WTC11 (cell line): ENCODE measurements at regions not wholly inside any gene's neighbourhood (a gene's known extent, or its start where the extent isn't known, plus 50 kb on each side); places are given as distances from the start of the nearest gene placed in this dataset.

ENCODE experiments used
- ATAC-seq: fragments of 200-7000 bp; cut with Tn5 transposase; 2 replicates; pipeline ENCODE4 v1.10.0; 2021; ENCODE audit warnings: mild to moderate bottlenecking, moderate library complexity
- CTCF ChIA-PET: fragments of 300-600 bp; sonication (Branson Sonifier 250); formaldehyde crosslinking; loops from one replicate; lab custom pipeline; 2021; ENCODE audit warnings: antibody characterized with exemption; lab: Charles Lee
- POLR2A ChIA-PET: fragments of 350-600 bp; sonication (Branson Sonifier 250); formaldehyde crosslinking; loops from one replicate; lab custom pipeline; 2021; ENCODE audit warnings: antibody characterized with exemption; lab: Charles Lee
- DNase-seq: peaks from one replicate; pipeline ENCODE4 v3.0.0; 2021; ENCODE audit warnings: low spot score
- H3K27ac Mint-ChIP-seq: 2 replicates; pipeline ENCODE4 v1.8.0; 2021; ENCODE audit warnings: mixed read lengths
- H3K27me3 Mint-ChIP-seq: 2 replicates; pipeline ENCODE4 v1.8.0; 2021; ENCODE audit warnings: low read depth, mild to moderate bottlenecking, moderate library complexity, mixed read lengths
- H3K36me3 Mint-ChIP-seq: 2 replicates; pipeline ENCODE4 v1.8.0; 2021; ENCODE audit warnings: mixed read lengths
- H3K4me1 Mint-ChIP-seq: 2 replicates; pipeline ENCODE4 v1.8.0; 2022; ENCODE audit warnings: mixed read lengths
- H3K4me3 Mint-ChIP-seq: 2 replicates; pipeline ENCODE4 v1.8.0; 2021; ENCODE audit warnings: mild to moderate bottlenecking, moderate library complexity, mixed read lengths
- H3K9me3 Mint-ChIP-seq: 2 replicates; pipeline ENCODE4 v1.8.0; 2021; ENCODE audit warnings: mixed read lengths
- AR ChIP-seq: fragments of 250-450 bp; sonication (Bioruptor Pico); IDR thresholded peaks from 2 replicates; pipeline ENCODE4 v1.9.0; 2021; ENCODE audit warnings: mild to moderate bottlenecking
- ATF3 ChIP-seq: sonication (generic); formaldehyde crosslinking; conservative IDR thresholded peaks from 2 replicates; pipeline ENCODE4 v1.8.1; 2022; ENCODE audit warnings: mild to moderate bottlenecking, missing genetic modification reagents
- CBFB ChIP-seq: sonication (generic); formaldehyde crosslinking; IDR thresholded peaks from 2 replicates; pipeline ENCODE4 v1.8.1; 2022; ENCODE audit warnings: mild to moderate bottlenecking, low read depth, missing genetic modification reagents
- E2F5 ChIP-seq: sonication (generic); formaldehyde crosslinking; IDR thresholded peaks from 2 replicates; pipeline ENCODE4 v1.8.1; 2022; ENCODE audit warnings: mild to moderate bottlenecking, moderate library complexity, missing genetic modification reagents
- ERG ChIP-seq: fragments of 250-450 bp; sonication (Bioruptor Pico); IDR thresholded peaks from 2 replicates; pipeline ENCODE4 v1.8.0; 2021; ENCODE audit warnings: mild to moderate bottlenecking
- FOXK1 ChIP-seq: sonication (generic); formaldehyde crosslinking; IDR thresholded peaks from 2 replicates; pipeline ENCODE4 v1.8.0; 2022; ENCODE audit warnings: mild to moderate bottlenecking, moderate library complexity, missing genetic modification reagents
- FOXP4 ChIP-seq: sonication (generic); formaldehyde crosslinking; IDR thresholded peaks from 2 replicates; pipeline ENCODE4 v1.8.0; 2022; ENCODE audit warnings: mild to moderate bottlenecking, missing genetic modification reagents
- IRF2 ChIP-seq: sonication (generic); formaldehyde crosslinking; IDR thresholded peaks from 2 replicates; pipeline ENCODE4 v1.8.0; 2022; ENCODE audit warnings: low read depth, missing genetic modification reagents, borderline replicate concordance
- KAT7 ChIP-seq: sonication (generic); formaldehyde crosslinking; IDR thresholded peaks from 2 replicates; pipeline ENCODE4 v1.8.1; 2023; ENCODE audit warnings: missing genetic modification reagents, mild to moderate bottlenecking, borderline replicate concordance
- MLX ChIP-seq: sonication (generic); formaldehyde crosslinking; IDR thresholded peaks from 2 replicates; pipeline ENCODE4 v1.8.1; 2023; ENCODE audit warnings: mild to moderate bottlenecking, missing genetic modification reagents, moderate library complexity
- RELA ChIP-seq: sonication (generic); formaldehyde crosslinking; IDR thresholded peaks from 2 replicates; pipeline ENCODE4 v1.8.1; 2022; ENCODE audit warnings: missing genetic modification reagents, mild to moderate bottlenecking, borderline replicate concordance
- SOX15 ChIP-seq: fragments of 250-450 bp; sonication (Bioruptor Pico); IDR thresholded peaks from 2 replicates; pipeline ENCODE4 v1.9.0; 2021; ENCODE audit warnings: mild to moderate bottlenecking
- TEAD4 ChIP-seq: sonication (generic); formaldehyde crosslinking; IDR thresholded peaks from 2 replicates; pipeline ENCODE4 v1.8.0; 2022; ENCODE audit warnings: mild to moderate bottlenecking, missing genetic modification reagents
- ZBTB21 ChIP-seq: sonication (generic); formaldehyde crosslinking; IDR thresholded peaks from 2 replicates; pipeline ENCODE4 v1.8.1; 2023; ENCODE audit warnings: mild to moderate bottlenecking, missing genetic modification reagents, borderline replicate concordance
- ZNF121 ChIP-seq: sonication (generic); formaldehyde crosslinking; IDR thresholded peaks from 2 replicates; pipeline ENCODE4 v1.8.0; 2023; ENCODE audit warnings: missing genetic modification reagents
- ZNF281 ChIP-seq: sonication (generic); formaldehyde crosslinking; IDR thresholded peaks from 2 replicates; pipeline ENCODE4 v1.8.0; 2023; ENCODE audit warnings: mild to moderate bottlenecking, missing genetic modification reagents
- ZNF423 ChIP-seq: fragments of 250-450 bp; sonication (Bioruptor Pico); IDR thresholded peaks from 2 replicates; pipeline ENCODE4 v2.1.2; 2022; ENCODE audit warnings: mild to moderate bottlenecking, moderate library complexity
- ZNF512 ChIP-seq: sonication (generic); formaldehyde crosslinking; IDR thresholded peaks from 2 replicates; pipeline ENCODE4 v1.8.1; 2022; ENCODE audit warnings: missing genetic modification reagents, borderline replicate concordance
- ZSCAN18 ChIP-seq: fragments of 250-450 bp; sonication (Bioruptor Pico); IDR thresholded peaks from 2 replicates; pipeline ENCODE4 v2.1.2; 2022; ENCODE audit warnings: mild to moderate bottlenecking, moderate library complexity

GRCh38 chr5:135264451-135265440 lies 134.3 kb downstream of the MACROH2A1 start:
- peaks cover 25% of the 10 kb centered on the region for H3K9me3 Mint-ChIP-seq
- no peaks in the 10 kb centered on the region for H3K4me1 Mint-ChIP-seq
- no peaks in the 10 kb centered on the region; the same call in none of the 2 replicates for H3K27me3 Mint-ChIP-seq
- DNase-seq: no peak
- CTCF ChIA-PET: interaction anchor here (1.6 kb wide), 1 partner anchor 73 kb away, joined by 7 read pairs; no protein-coding TSS in a partner anchor
- no peak for ATAC-seq
- no peak overlapping the region for H3K27ac Mint-ChIP-seq
- H3K36me3 Mint-ChIP-seq: peaks cover 5% of the 10 kb centered on the region
- TF ChIP-seq ZSCAN18 (CRISPR knock-in tag) (no peak), IRF2 (CRISPR knock-in tag) (no peak), ZNF281 (no peak), FOXP4 (CRISPR knock-in tag) (no peak), CBFB (CRISPR knock-in tag) (no peak), ZBTB21 (no peak), E2F5 (no peak), RELA (CRISPR knock-in tag) (no peak), ATF3 (no peak), ZNF121 (no peak), ZNF512 (no peak), MLX (CRISPR knock-in tag) (no peak), KAT7 (CRISPR knock-in tag) (no peak), FOXK1 (CRISPR knock-in tag) (no peak), AR (CRISPR knock-in tag) (no peak), SOX15 (no peak), TEAD4 (no peak), ZNF423 (CRISPR knock-in tag) (no peak), ERG (CRISPR knock-in tag) (no peak)
- POLR2A ChIA-PET: no interaction called here
- H3K4me3 Mint-ChIP-seq: no peak overlapping the region
